ENCODE measurements at regions not wholly inside any gene's neighbourhood (a gene's known extent, or its start where the extent isn't known, plus 50 kb on each side); places are given as distances from the start of the nearest gene placed in this dataset.
"Not testable (repeated sequence)": the region's sequence is repeated elsewhere in the genome, so short reads cannot be mapped to it uniquely, and the experiment has no call there.

DNA sequence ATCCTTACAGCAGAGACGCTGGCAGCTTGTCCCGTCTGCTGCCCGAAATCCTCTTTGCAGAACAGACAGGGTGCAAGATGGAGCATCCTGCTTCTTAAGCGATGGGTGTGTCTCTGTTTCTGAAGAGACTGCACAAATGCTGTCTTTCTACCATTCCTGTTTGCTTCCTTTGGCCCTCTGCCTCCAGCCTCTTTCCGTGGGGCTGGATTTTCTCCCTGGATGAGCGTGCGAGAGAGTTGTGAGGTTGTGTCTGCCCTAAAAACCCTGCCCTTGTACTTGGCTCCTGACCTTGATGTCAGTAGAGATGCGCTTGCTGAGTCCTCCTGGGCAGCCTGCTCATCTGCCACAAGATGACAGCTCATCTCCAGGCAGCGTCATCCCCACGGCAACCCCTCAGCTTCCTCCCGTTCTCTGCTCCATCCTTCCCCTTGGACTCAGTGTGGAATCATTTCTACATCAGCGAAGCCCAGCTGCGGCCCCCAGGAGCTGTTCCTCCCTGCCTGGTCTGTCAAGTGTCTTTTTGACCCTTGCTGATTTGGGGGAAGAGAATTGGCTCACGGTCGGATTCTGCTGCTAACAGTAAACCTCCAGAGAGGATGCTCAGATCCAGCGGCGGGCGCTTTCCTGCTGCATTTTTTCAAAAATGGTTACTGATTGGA is 246.2 kb downstream of the ASMT start:
- DNase-seq (ENCODE audit: low read depth in 1 of 2, low spot score in 1 of 2) = no peak
- Histone ChIP-seq H3K4me3 (replicated peaks; ENCODE audit: insufficient read depth, low read length) (no peak overlapping the region), H3K27ac (replicated peaks) (no peak overlapping the region), H3K27me3 (ENCODE audit: insufficient read depth, poor library complexity, severe bottlenecking) (no peaks in the 10 kb centered on the region)
- TF ChIP-seq GABPA (IDR thresholded peaks at IDR 0.05; ENCODE audit: low read depth) (no peak), POLR2AphosphoS5 (IDR thresholded peaks at IDR 0.05; ENCODE audit: low read depth) (no peak), SPI1 (IDR thresholded peaks at IDR 0.05; ENCODE audit: borderline replicate concordance, low read depth) (no peak)
- TF ChIP-seq, protein P1, sequence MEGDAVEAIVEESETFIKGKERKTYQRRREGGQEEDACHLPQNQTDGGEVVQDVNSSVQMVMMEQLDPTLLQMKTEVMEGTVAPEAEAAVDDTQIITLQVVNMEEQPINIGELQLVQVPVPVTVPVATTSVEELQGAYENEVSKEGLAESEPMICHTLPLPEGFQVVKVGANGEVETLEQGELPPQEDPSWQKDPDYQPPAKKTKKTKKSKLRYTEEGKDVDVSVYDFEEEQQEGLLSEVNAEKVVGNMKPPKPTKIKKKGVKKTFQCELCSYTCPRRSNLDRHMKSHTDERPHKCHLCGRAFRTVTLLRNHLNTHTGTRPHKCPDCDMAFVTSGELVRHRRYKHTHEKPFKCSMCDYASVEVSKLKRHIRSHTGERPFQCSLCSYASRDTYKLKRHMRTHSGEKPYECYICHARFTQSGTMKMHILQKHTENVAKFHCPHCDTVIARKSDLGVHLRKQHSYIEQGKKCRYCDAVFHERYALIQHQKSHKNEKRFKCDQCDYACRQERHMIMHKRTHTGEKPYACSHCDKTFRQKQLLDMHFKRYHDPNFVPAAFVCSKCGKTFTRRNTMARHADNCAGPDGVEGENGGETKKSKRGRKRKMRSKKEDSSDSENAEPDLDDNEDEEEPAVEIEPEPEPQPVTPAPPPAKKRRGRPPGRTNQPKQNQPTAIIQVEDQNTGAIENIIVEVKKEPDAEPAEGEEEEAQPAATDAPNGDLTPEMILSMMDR (IDR thresholded peaks at IDR 0.05; ENCODE audit: insufficient read depth, low read length) = no peak
- TF ChIP-seq, protein P2, sequence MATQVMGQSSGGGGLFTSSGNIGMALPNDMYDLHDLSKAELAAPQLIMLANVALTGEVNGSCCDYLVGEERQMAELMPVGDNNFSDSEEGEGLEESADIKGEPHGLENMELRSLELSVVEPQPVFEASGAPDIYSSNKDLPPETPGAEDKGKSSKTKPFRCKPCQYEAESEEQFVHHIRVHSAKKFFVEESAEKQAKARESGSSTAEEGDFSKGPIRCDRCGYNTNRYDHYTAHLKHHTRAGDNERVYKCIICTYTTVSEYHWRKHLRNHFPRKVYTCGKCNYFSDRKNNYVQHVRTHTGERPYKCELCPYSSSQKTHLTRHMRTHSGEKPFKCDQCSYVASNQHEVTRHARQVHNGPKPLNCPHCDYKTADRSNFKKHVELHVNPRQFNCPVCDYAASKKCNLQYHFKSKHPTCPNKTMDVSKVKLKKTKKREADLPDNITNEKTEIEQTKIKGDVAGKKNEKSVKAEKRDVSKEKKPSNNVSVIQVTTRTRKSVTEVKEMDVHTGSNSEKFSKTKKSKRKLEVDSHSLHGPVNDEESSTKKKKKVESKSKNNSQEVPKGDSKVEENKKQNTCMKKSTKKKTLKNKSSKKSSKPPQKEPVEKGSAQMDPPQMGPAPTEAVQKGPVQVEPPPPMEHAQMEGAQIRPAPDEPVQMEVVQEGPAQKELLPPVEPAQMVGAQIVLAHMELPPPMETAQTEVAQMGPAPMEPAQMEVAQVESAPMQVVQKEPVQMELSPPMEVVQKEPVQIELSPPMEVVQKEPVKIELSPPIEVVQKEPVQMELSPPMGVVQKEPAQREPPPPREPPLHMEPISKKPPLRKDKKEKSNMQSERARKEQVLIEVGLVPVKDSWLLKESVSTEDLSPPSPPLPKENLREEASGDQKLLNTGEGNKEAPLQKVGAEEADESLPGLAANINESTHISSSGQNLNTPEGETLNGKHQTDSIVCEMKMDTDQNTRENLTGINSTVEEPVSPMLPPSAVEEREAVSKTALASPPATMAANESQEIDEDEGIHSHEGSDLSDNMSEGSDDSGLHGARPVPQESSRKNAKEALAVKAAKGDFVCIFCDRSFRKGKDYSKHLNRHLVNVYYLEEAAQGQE (IDR thresholded peaks at IDR 0.05; ENCODE audit: insufficient replicate concordance, low read depth) = no peak

DNA sequence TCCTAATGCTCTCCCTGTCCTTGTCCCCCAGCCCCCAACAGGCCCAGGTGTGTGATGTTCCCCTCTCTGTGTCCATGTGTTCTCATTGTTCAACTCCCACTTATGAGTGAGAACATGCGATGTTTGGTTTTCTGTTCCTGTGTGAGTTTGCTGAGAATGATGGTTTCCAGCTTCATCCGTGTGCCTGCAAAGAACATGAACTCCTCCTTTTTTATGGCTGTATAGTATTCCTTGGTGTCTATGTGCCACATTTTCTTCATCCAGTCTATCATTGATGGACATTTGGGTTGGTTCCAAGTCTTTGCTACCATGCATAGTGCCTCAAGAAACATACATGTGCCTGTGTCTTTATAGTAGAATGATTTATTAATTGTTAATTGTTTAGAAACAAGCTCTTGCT is 249.1 kb downstream of the ASMT start:
- H3K27me3 ChIP-seq (ENCODE audit: insufficient read depth, poor library complexity, severe bottlenecking); H3K27ac ChIP-seq (replicated peaks); DNase-seq (ENCODE audit: low read depth in 1 of 2, low spot score in 1 of 2); H3K4me3 ChIP-seq (replicated peaks; ENCODE audit: insufficient read depth, low read length): not testable (repeated sequence)

DNA sequence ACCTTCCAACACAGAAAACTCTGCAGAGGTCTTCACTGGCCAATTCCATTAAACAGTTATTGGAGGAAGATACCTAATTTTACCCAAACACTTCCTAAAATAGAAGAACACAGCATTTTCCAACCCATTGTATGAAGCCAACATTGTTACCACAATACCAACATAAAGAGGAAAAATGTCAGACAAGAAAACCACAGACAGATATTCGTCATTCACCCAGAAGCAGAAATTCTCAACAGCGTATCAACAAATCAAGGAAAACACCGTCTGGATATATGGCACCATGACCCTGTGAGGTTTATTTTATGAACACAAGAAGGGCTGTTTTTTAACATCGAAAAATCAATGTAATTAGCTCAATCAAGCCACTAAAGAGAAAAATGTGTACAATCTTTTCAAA is 255.6 kb downstream of the ASMT start:
- TF ChIP-seq POLR2AphosphoS5 (IDR thresholded peaks at IDR 0.05; ENCODE audit: low read depth) (no peak), GABPA (IDR thresholded peaks at IDR 0.05; ENCODE audit: low read depth) (no peak), SPI1 (IDR thresholded peaks at IDR 0.05; ENCODE audit: borderline replicate concordance, low read depth) (no peak)
- TF ChIP-seq, protein P1 (IDR thresholded peaks at IDR 0.05; ENCODE audit: insufficient read depth, low read length) = no peak
- TF ChIP-seq, protein P2 (IDR thresholded peaks at IDR 0.05; ENCODE audit: insufficient replicate concordance, low read depth) = no peak
- H3K4me3 ChIP-seq (replicated peaks; ENCODE audit: insufficient read depth, low read length) = no peak overlapping the region
- no peaks in the 10 kb centered on the region for H3K27me3 ChIP-seq (ENCODE audit: insufficient read depth, poor library complexity, severe bottlenecking)
- H3K27ac ChIP-seq (replicated peaks) = no peak overlapping the region
- DNase-seq (ENCODE audit: low read depth in 1 of 2, low spot score in 1 of 2) = no peak

DNA sequence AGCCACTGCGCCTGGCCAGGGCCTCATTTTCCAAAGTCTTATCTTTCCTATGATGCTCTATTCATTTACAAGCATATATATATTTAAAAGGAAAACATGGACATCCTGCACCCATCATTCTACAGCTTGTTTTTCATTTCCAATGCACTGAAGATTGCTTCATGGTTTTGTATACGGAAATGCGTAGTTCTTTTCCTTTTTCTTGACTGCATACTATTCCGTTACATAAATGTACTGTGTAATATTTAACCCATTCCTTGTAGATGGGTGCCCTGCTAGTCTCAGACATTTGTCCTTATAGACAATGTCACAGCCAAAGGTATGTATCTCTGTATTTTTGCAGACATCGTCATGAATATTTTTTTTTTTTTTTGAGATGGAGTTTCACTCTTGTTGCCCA is 257.0 kb downstream of the ASMT start:
- H3K4me3 ChIP-seq (replicated peaks; ENCODE audit: insufficient read depth, low read length) = no peak overlapping the region
- DNase-seq (ENCODE audit: low read depth in 1 of 2, low spot score in 1 of 2) = no peak
- no peaks in the 10 kb centered on the region for H3K27me3 ChIP-seq (ENCODE audit: insufficient read depth, poor library complexity, severe bottlenecking)
- TF ChIP-seq, protein P2 (IDR thresholded peaks at IDR 0.05; ENCODE audit: insufficient replicate concordance, low read depth) = no peak
- TF ChIP-seq, protein P1 (IDR thresholded peaks at IDR 0.05; ENCODE audit: insufficient read depth, low read length) = no peak
- TF ChIP-seq POLR2AphosphoS5 (IDR thresholded peaks at IDR 0.05; ENCODE audit: low read depth) (no peak), SPI1 (IDR thresholded peaks at IDR 0.05; ENCODE audit: borderline replicate concordance, low read depth) (no peak), GABPA (IDR thresholded peaks at IDR 0.05; ENCODE audit: low read depth) (no peak)
- no peak overlapping the region for H3K27ac ChIP-seq (replicated peaks)
